H1 (cell line): ENCODE measurements at regions not wholly inside any gene's neighbourhood (a gene's known extent, or its start where the extent isn't known, plus 50 kb on each side); places are given as distances from the start of the nearest gene placed in this dataset.

Source experiments
- ATF2 ChIP-seq: IDR thresholded peaks from 2 replicates; pipeline ENCODE4 v1.6.1; 2012; ENCODE audit warnings: low read length, inconsistent platforms
- CTCF ChIP-seq, 3 experiments: IDR thresholded peaks; 1 replicate in 2 of 3; 2 replicates in 1 of 3; pipeline versions ENCODE4 v1.5.1 to v1.6.1; 2011; ENCODE audit warnings: low read length in 3 of 3, mild to moderate bottlenecking in 3 of 3, inconsistent platforms in 2 of 3, low read depth in 1 of 3, moderate library complexity in 1 of 3; ENCODE audit not compliant: insufficient read depth in 1 of 3; ENCODE audit errors: control extremely low read depth in 1 of 3
- JUN ChIP-seq: IDR thresholded peaks from 2 replicates; pipeline ENCODE4 v1.6.1; 2011; ENCODE audit warnings: low read depth, mild to moderate bottlenecking, improper control_type of control experiment, low read length
- JUND ChIP-seq: IDR thresholded peaks from 2 replicates; pipeline ENCODE4 v1.6.1; 2011; ENCODE audit warnings: mild to moderate bottlenecking, improper control_type of control experiment, low read length
- MAX ChIP-seq: IDR thresholded peaks from 2 replicates; pipeline ENCODE4 v1.6.1; 2012; ENCODE audit warnings: inconsistent platforms
- TBP ChIP-seq: IDR thresholded peaks from 2 replicates; pipeline ENCODE4 v1.6.1; 2011; ENCODE audit warnings: low read depth, low read length, improper control_type of control experiment
- YY1 ChIP-seq: IDR thresholded peaks from 2 replicates; pipeline ENCODE4 v1.6.1; 2011; ENCODE audit warnings: low read depth, mild to moderate bottlenecking, low read length

DNA sequence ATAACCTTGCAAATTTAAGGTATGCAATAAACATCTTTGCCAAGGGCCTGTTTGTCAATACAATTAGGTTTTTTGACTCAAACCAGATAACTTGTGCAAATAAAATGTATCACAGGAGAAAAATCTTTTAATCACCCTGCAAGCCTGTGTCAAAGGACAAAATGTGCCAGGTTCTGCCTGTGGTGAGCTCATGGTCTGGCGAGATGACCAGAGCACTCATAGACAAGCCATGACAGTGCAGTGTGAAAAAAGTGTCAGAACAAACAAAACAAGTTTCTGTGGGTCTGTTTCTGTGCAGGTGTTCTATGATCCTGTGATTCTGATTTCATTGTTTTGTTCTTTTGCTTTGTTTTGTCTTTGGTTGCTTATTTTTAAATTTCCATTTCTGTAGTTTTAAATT is 847.2 kb downstream of the VRK1 start:
- TF ChIP-seq YY1 (no peak), ATF2 (no peak), JUN (no peak), TBP (no peak), JUND (no peak), CTCF (IDR thresholded peaks at IDR 0.05; ENCODE audit: control extremely low read depth in 1 of 3, insufficient read depth in 1 of 3, low read depth in 1 of 3, low read length in 3 of 3) (no peak), MAX (no peak)
